CD4-positive, alpha-beta T cell treated with Interleukin-15 for 4 hours (primary cell): ENCODE measurements at regions not wholly inside any gene's neighbourhood (a gene's known extent, or its start where the extent isn't known, plus 50 kb on each side); places are given as distances from the start of the nearest gene placed in this dataset.
"Not testable (repeated sequence)": the region's sequence is repeated elsewhere in the genome, so short reads cannot be mapped to it uniquely, and the experiment has no call there.

Source experiments
- DNase-seq: peaks from one replicate; pipeline ENCODE4 v3.0.0-alpha.2; 2020; ENCODE audit warnings: low spot score

DNA sequence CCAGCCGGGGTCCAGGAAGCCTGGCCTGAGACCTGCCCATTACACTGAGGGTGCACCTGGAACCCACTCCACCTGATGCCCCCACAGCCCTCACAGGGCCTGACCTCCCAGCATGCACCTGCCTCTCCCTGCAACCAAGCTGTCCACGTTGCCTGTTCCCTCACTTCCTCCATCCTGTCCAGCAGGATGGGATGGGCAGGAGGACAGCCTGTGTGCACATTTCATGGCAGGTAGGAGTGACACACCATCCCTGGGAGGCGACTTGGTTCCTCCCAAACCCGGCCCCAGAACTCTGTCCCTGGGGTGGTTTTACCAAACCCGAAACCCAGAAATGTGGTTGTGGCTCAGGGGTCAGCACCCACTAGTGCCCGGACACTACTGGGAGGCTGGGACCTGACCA, 203.8 kb upstream of the ZNF519 start:
- DNase-seq, result not testable (repeated sequence)

GRCh38 chr18:14321217-14321616, 189.0 kb upstream of the ZNF519 start:
- DNase-seq, result not testable (repeated sequence)

GRCh38 chr18:14301255-14301654, 169.0 kb upstream of the ZNF519 start:
- DNase-seq, result not testable (repeated sequence)

GRCh38 chr18:14295081-14295480, 162.8 kb upstream of the ZNF519 start:
- not testable (repeated sequence) for DNase-seq

- DNase-seq, result no peak
Measured at GRCh38 chr18:14285053-14285452, 152.8 kb upstream of the ZNF519 start.

GRCh38 chr18:14275391-14275790, 143.2 kb upstream of the ZNF519 start:
- DNase-seq, result not testable (repeated sequence)

DNA sequence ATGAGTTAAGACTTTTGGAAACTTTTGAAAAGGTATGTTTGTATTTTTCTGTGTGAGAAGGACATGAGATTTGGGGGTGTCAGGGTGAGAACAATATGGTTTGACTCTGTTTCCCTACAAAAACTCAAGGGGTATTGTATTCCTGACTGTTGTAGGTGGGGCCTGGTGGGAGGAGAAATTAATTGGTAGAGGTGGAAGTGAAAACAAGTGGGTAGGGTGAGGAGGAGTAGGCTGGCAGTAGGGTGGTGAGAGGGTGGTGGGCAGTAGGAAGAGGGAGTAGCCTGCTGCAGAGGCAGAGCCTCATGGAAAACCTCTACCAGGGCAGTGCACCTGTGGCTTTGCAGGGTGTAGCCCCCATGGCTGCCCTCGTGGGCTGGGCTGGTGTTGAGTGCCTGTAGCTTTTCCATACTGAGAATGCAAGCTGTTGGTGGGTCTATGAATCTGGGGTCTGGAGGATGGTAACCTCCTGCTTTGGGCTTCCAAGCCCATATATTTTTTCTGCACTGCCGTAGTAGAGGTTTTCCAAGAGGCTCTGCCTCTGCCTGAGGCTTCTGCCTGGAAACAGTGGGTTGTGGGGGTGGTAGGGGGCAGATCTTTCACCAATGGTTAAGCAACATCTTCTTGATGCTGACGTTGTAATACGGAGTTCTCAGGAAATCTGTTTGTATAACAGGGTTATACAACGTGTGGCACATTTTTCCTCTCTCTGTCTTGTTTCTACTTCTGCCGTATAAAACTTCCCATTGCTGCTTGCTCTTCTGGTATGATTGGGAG, 133.6 kb upstream of the ZNF519 start:
- DNase-seq, result not testable (repeated sequence)

DNA sequence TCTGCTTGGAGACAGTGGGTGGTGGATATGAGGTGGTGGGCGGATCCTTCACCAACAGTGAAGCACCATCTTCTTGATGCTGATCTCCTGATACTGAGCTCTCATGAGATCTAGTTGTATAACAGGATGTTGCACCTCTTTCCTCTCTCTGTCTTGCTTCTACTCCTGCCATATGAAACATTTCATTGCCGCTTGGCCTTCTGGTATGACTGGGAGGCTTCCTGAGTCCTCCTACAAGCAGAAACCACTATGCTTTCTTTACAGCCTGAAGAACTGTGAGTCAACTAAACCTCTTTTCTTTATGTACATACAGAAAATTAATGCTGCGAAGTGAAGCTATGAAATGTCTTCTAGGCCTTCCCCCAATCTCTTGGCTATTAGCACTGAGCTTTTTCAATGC, 130.6 kb upstream of the ZNF519 start:
- DNase-seq, result not testable (repeated sequence)

DNA sequence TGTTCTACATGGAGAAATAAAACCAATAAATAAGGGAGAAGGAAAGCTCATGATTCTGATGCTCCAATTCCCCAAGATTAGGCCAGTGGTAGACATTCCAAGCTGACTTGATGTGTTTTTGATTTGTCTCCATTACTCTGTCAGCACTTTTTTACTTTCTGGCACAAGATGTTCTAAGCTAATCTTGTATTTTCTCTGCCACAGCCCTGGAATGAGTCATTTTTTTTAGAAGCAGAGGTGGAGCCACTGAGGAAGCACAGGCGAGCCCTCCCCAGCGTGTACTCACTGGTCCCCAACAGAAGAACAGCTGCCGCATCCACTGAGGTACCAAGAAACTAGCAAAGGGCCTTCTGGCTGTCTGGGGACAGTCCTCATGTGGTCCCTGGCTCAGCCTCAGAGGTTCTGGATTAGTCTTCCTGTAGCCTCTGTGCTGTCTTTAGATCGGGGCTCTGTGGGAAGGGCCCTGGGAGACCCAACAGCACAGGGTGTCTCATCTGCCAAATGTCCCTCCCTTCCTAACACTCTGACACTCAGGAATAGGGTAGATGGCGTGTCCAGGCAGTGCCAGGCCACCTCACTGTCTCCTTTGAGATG, 117.9 kb upstream of the ZNF519 start:
- not testable (repeated sequence) for DNase-seq

- DNase-seq, result not testable (repeated sequence)
Measured at GRCh38 chr18:14239224-14239623, 107.0 kb upstream of the ZNF519 start.

GRCh38 chr18:14236356-14237048, 104.3 kb upstream of the ZNF519 start:
- not testable (repeated sequence) for DNase-seq

- not testable (repeated sequence) for DNase-seq
Measured at GRCh38 chr18:14225286-14225679, 93.0 kb upstream of the ZNF519 start.

- DNase-seq, result not testable (repeated sequence)
Measured at GRCh38 chr18:14224551-14225285, 92.5 kb upstream of the ZNF519 start.

- DNase-seq, result not testable (repeated sequence)
Measured at GRCh38 chr18:14223919-14224318, 91.7 kb upstream of the ZNF519 start.

DNA sequence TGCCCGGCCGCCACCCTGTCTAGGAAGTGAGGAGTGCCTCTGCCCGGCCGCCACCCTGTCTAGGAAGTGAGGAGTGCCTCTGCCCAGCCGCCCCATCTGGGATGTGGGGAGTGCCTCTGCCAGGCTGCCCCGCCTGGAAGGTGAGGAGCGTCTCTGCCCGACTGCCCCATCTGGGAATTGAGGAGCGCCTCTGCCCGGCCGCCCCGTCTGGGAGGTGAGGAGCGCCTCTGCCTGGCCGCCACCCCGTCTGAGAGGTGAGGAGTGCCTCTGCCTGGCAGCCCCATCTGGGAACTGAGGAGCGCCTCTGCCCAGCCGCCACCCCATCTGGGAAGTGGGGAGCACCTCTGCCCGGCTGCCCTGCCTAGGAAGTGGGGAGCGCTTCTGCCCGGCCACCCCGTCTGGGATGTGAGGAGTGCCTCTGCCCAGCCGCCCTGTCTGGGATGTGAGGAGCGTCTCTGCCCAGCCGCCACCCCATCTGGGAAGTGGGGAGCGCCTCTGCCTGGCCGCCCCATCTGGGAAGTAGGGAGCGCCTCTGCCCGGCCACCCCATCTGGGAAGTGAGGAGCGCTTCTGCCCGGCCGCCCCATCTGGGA, 91.1 kb upstream of the ZNF519 start:
- DNase-seq, result not testable (repeated sequence)

DNA sequence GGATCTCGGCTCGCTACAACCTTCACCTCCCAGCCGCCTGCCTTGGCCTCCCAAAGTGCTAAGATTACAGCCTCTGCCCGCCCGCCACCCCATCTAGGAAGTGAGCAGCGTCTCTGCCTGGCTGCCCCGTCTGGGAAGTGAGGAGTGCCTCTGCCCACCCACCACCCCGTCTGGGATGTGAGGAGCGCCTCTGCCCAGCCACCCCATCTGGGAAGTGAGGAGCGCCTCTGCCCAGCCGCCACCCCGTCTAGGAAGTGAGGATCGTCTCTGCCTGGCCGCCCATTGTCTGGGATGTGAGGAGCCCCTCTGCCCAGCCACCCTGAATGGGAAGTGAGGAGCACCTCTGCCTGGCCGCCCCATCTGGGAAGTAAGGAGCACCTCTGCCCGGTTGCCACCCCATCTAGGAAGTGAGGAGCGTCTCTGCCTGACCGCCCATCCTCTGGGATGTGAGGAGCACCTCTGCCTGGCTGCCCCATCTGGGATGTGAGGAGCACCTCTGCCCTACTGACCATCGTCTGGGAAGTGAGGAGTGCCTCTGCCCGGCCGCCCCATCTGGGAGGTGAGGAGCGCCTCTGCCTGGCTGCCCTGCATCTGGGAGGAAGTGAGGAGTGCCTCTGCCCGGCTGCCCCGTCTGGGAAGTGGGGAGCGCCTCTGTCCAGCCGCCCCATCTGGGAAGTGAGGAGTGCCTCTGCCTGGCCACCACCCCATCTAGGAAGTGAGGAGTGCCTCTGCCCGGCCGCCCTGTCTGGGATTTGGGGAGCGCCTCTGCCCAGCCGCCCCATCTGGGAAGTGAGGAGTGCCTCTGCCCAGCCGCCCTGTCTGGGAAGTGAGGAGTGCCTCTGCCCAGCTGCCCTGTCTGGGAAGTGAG, 90.4 kb upstream of the ZNF519 start:
- not testable (repeated sequence) for DNase-seq

- no peak for DNase-seq
Measured at GRCh38 chr18:14221689-14222088, 89.5 kb upstream of the ZNF519 start.

- DNase-seq, result not testable (repeated sequence)
Measured at GRCh38 chr18:14215952-14216351, 83.7 kb upstream of the ZNF519 start.

GRCh38 chr18:14203424-14203823, 71.2 kb upstream of the ZNF519 start:
- not testable (repeated sequence) for DNase-seq

DNA sequence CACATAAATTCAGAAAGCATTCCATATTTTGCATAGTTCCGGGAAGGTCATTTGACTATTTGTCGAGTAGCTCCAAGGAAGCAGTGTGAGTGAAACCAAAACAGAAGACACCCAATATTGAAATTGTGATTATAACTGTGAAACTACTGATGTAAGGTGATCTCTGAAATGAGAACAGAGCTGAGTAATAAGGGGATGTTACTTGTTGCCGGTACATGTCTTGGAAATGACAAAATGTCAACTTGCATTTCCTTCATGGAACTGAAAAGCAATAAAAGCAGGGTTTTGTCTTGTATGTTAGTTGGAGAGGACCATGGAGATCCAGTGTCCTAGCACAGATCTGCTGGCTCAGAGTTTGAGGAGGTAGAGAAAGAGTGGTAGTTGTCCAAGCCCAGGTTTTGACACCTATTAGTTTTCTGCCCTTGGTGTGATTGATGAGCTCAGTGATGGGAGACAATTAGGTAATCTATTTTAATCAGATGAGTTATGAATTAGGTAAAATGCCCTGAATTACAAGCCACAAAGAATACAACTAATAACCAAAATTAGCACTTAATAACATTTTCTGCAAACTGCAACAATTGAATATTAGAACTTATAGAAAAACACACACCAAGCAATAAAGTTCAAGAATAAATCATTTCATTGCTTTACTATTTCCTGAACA, 58.7 kb upstream of the ZNF519 start:
- DNase-seq, result not testable (repeated sequence)
